ENCODE measurements at regions not wholly inside any gene's neighbourhood (a gene's known extent, or its start where the extent isn't known, plus 50 kb on each side); places are given as distances from the start of the nearest gene placed in this dataset.

DNA sequence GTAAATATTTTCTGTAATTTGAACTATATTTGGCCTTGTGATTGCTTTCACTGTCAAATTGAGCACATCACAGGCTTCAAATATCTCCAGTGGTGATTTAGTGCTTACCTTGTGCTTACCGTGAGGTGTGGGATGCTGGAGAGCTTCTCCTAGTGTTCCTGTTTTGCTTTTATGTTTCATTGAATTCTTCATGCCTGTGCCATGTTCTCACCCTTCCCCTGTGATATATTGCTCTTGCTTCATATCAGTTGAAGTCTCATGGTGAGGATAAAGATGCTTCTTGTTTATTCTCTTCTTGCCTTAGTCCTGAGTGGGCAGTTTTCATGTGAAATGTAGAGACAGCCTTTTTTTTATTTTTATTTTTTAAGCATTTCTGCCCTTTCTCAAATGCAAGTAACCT lies 198.0 kb upstream of the PDGFD start:
- intact Hi-C loops (cut with micrococcal nuclease; ENCODE audit: unreplicated experiment), result no loop called here
- Histone ChIP-seq H3K27me3 (ENCODE audit: control insufficient read depth in 1 of 2, insufficient read depth in 2 of 2, low read length in 2 of 2) (no peaks in the 10 kb centered on the region), H3K4me1 (ENCODE audit: insufficient read depth, low read length) (no peaks in the 10 kb centered on the region), H3K36me3 (replicated peaks in 1 of 2; ENCODE audit: control insufficient read depth in 1 of 2, insufficient read depth in 2 of 2, low read length in 2 of 2) (no peaks in the 10 kb centered on the region), H3K27ac (ENCODE audit: extremely low read length, insufficient read depth, low read length) (no peak overlapping the region), H2AFZ (ENCODE audit: low read length) (no peak overlapping the region), H3K9me3 (ENCODE audit: low read length) (no peaks in the 10 kb centered on the region), H3K4me3 (replicated peaks in 1 of 3; ENCODE audit: insufficient read depth in 1 of 3, low read depth in 2 of 3, low read length in 3 of 3) (no peak overlapping the region), H3K4me2 (ENCODE audit: low read depth, low read length) (no peak overlapping the region), H3K9ac (ENCODE audit: insufficient read depth, low read depth, low read length) (no peak overlapping the region), H3K79me2 (ENCODE audit: insufficient read depth, low read length) (no peaks in the 10 kb centered on the region), H4K20me1 (ENCODE audit: insufficient read depth, low read length) (no peaks in the 10 kb centered on the region)
- POLR2A ChIA-PET, result no interaction called here
- ATAC-seq, result no peak
- no peak for FAIRE-seq
- no peak for DNase-seq (ENCODE audit: low spot score)
- CTCF ChIA-PET (ENCODE audit: low intra/inter-chr PET ratio, low total read pairs), result no interaction called here
- in situ Hi-C loops (cut with HindIII; ENCODE audit: extremely low pct_ligation_motif_present, low pct_unique_long_range_greater_than_20kb), result no loop called here
- BruUV-seq (replicated peaks), result no TSS peak
- 0% methylated on average over 1 of the region's 1 CpG for WGBS (ENCODE audit: low lambda C conversion rate)
- TF ChIP-seq IKZF4 (CRISPR knock-in tag; IDR thresholded peaks at IDR 0.05; ENCODE audit: borderline replicate concordance, low read depth, not compliant biosample characterization) (no peak), ZNF749 (CRISPR knock-in tag; IDR thresholded peaks at IDR 0.05; ENCODE audit: borderline replicate concordance) (no peak), ZNF350 (CRISPR knock-in tag; IDR thresholded peaks at IDR 0.05; ENCODE audit: borderline replicate concordance, low read depth) (no peak), SAP130 (CRISPR knock-in tag; IDR thresholded peaks at IDR 0.05; ENCODE audit: low read depth) (no peak), KLF16 (CRISPR knock-in tag; IDR thresholded peaks at IDR 0.05) (no peak), ZNF260 (CRISPR knock-in tag; IDR thresholded peaks at IDR 0.05; ENCODE audit: borderline replicate concordance, low read depth) (no peak), ZNF225 (CRISPR knock-in tag; IDR thresholded peaks at IDR 0.05) (no peak), ZNF598 (CRISPR knock-in tag; IDR thresholded peaks at IDR 0.05; ENCODE audit: borderline replicate concordance) (no peak), NRL (CRISPR knock-in tag; IDR thresholded peaks at IDR 0.05; ENCODE audit: borderline replicate concordance) (no peak), ZNF878 (CRISPR knock-in tag; IDR thresholded peaks at IDR 0.05) (no peak), SIN3B (IDR thresholded peaks at IDR 0.05; ENCODE audit: low read length) (no peak), ZNF326 (CRISPR knock-in tag; IDR thresholded peaks at IDR 0.05; ENCODE audit: borderline replicate concordance) (no peak), ZNF501 (CRISPR knock-in tag; IDR thresholded peaks at IDR 0.05) (no peak)
- TF ChIP-seq, protein P1, sequence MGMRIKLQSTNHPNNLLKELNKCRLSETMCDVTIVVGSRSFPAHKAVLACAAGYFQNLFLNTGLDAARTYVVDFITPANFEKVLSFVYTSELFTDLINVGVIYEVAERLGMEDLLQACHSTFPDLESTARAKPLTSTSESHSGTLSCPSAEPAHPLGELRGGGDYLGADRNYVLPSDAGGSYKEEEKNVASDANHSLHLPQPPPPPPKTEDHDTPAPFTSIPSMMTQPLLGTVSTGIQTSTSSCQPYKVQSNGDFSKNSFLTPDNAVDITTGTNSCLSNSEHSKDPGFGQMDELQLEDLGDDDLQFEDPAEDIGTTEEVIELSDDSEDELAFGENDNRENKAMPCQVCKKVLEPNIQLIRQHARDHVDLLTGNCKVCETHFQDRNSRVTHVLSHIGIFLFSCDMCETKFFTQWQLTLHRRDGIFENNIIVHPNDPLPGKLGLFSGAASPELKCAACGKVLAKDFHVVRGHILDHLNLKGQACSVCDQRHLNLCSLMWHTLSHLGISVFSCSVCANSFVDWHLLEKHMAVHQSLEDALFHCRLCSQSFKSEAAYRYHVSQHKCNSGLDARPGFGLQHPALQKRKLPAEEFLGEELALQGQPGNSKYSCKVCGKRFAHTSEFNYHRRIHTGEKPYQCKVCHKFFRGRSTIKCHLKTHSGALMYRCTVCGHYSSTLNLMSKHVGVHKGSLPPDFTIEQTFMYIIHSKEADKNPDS (CRISPR knock-in tag; IDR thresholded peaks at IDR 0.05), result no peak
- TF ChIP-seq, protein P2, sequence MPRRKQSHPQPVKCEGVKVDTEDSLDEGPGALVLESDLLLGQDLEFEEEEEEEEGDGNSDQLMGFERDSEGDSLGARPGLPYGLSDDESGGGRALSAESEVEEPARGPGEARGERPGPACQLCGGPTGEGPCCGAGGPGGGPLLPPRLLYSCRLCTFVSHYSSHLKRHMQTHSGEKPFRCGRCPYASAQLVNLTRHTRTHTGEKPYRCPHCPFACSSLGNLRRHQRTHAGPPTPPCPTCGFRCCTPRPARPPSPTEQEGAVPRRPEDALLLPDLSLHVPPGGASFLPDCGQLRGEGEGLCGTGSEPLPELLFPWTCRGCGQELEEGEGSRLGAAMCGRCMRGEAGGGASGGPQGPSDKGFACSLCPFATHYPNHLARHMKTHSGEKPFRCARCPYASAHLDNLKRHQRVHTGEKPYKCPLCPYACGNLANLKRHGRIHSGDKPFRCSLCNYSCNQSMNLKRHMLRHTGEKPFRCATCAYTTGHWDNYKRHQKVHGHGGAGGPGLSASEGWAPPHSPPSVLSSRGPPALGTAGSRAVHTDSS (CRISPR knock-in tag; conservative IDR thresholded peaks at IDR 0.05), result no peak
- TF ChIP-seq, protein P3, sequence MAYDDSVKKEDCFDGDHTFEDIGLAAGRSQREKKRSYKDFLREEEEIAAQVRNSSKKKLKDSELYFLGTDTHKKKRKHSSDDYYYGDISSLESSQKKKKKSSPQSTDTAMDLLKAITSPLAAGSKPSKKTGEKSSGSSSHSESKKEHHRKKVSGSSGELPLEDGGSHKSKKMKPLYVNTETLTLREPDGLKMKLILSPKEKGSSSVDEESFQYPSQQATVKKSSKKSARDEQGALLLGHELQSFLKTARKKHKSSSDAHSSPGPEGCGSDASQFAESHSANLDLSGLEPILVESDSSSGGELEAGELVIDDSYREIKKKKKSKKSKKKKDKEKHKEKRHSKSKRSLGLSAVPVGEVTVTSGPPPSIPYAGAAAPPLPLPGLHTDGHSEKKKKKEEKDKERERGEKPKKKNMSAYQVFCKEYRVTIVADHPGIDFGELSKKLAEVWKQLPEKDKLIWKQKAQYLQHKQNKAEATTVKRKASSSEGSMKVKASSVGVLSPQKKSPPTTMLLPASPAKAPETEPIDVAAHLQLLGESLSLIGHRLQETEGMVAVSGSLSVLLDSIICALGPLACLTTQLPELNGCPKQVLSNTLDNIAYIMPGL (CRISPR knock-in tag; IDR thresholded peaks at IDR 0.05; ENCODE audit: borderline replicate concordance in 1 of 2, low read depth in 1 of 2), result no peak
- TF ChIP-seq, protein P4, sequence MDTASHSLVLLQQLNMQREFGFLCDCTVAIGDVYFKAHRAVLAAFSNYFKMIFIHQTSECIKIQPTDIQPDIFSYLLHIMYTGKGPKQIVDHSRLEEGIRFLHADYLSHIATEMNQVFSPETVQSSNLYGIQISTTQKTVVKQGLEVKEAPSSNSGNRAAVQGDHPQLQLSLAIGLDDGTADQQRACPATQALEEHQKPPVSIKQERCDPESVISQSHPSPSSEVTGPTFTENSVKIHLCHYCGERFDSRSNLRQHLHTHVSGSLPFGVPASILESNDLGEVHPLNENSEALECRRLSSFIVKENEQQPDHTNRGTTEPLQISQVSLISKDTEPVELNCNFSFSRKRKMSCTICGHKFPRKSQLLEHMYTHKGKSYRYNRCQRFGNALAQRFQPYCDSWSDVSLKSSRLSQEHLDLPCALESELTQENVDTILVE (CRISPR knock-in tag; IDR thresholded peaks at IDR 0.05), result no peak
